HG02610 (cell line): ENCODE measurements at regions not wholly inside any gene's neighbourhood (a gene's known extent, or its start where the extent isn't known, plus 50 kb on each side); places are given as distances from the start of the nearest gene placed in this dataset.

Experiments
- ATAC-seq: cut with Tn5 transposase; IDR thresholded peaks from one replicate; pipeline ENCODE4 v1.9.1; 2021; ENCODE audit warnings: mild to moderate bottlenecking, moderate library complexity; ENCODE audit not compliant: unreplicated experiment

- no peak for ATAC-seq
Measured at GRCh38 chr9:106580546-106580945, 282.4 kb upstream of the ZNF462 start.

- ATAC-seq = no peak
Measured at GRCh38 chr9:106581973-106582372, 281.0 kb upstream of the ZNF462 start.

- ATAC-seq = no peak
Measured at GRCh38 chr9:106583751-106584150, 279.2 kb upstream of the ZNF462 start.

- no peak for ATAC-seq
Measured at GRCh38 chr9:106587042-106587441, 275.9 kb upstream of the ZNF462 start.

GRCh38 chr9:106588626-106589025, 274.3 kb upstream of the ZNF462 start:
- ATAC-seq = no peak

GRCh38 chr9:106590759-106591505, 272.0 kb upstream of the ZNF462 start:
- ATAC-seq = no peak

- ATAC-seq = no peak
Measured at GRCh38 chr9:106593201-106593600, 269.8 kb upstream of the ZNF462 start.

GRCh38 chr9:106596984-106597383, 266.0 kb upstream of the ZNF462 start:
- ATAC-seq = no peak

GRCh38 chr9:106600955-106601560, 261.9 kb upstream of the ZNF462 start:
- ATAC-seq = no peak

GRCh38 chr9:106602344-106602743, 260.6 kb upstream of the ZNF462 start:
- ATAC-seq = no peak

- no peak for ATAC-seq
Measured at GRCh38 chr9:106613250-106613737, 249.7 kb upstream of the ZNF462 start.

- ATAC-seq = no peak
Measured at GRCh38 chr9:106615118-106615889, 247.7 kb upstream of the ZNF462 start.

- ATAC-seq = no peak
Measured at GRCh38 chr9:106616026-106616425, 246.9 kb upstream of the ZNF462 start.

- no peak for ATAC-seq
Measured at GRCh38 chr9:106616851-106617345, 246.1 kb upstream of the ZNF462 start.

- no peak for ATAC-seq
Measured at GRCh38 chr9:106619211-106619610, 243.8 kb upstream of the ZNF462 start.

GRCh38 chr9:106620081-106620480, 242.9 kb upstream of the ZNF462 start:
- ATAC-seq = no peak

- no peak for ATAC-seq
Measured at GRCh38 chr9:106620866-106621265, 242.1 kb upstream of the ZNF462 start.

GRCh38 chr9:106621313-106622163, 241.4 kb upstream of the ZNF462 start:
- no peak for ATAC-seq

GRCh38 chr9:106622164-106622487, 240.8 kb upstream of the ZNF462 start:
- no peak for ATAC-seq

- ATAC-seq = no peak
Measured at GRCh38 chr9:106623558-106623957, 239.4 kb upstream of the ZNF462 start.
